Naive B cell (primary cell): ENCODE measurements at regions not wholly inside any gene's neighbourhood (a gene's known extent, or its start where the extent isn't known, plus 50 kb on each side); places are given as distances from the start of the nearest gene placed in this dataset.

Experiments
- ATAC-seq, 2 donors: fragments of 150-1000 bp; cut with Tn5 transposase; 2 replicates each; pipeline ENCODE4 v1.10.0; 2021; ENCODE audit warnings: low read depth in 2 of 2, mild to moderate bottlenecking in 2 of 2, moderate library complexity in 2 of 2
- DNase-seq: peaks from one replicate; pipeline ENCODE4 v3.0.0; 2022
- H3K27ac Mint-ChIP-seq, 6 donors: one replicate each; pipeline ENCODE4 v1.8.0; 2020 to 2022; ENCODE audit warnings: mild to moderate bottlenecking in 6 of 6, mixed read lengths in 6 of 6, moderate library complexity in 5 of 6, inconsistent platforms in 2 of 6
- H3K27me3 Mint-ChIP-seq, 3 donors: one replicate each; pipeline ENCODE4 v1.8.0; 2021 to 2022; ENCODE audit warnings: mixed read lengths in 3 of 3, mild to moderate bottlenecking in 1 of 3
- H3K36me3 Mint-ChIP-seq, 2 donors: one replicate each; pipeline ENCODE4 v1.8.0; 2020 to 2022; ENCODE audit warnings: mixed read lengths in 2 of 2, inconsistent platforms in 1 of 2, mild to moderate bottlenecking in 1 of 2
- H3K4me1 Mint-ChIP-seq, 3 donors: one replicate each; pipeline ENCODE4 v1.8.0; 2020 to 2022; ENCODE audit warnings: mixed read lengths in 3 of 3, inconsistent platforms in 1 of 3, mild to moderate bottlenecking in 1 of 3, moderate library complexity in 1 of 3
- H3K4me3 Mint-ChIP-seq, 8 donors: one replicate each; pipeline ENCODE4 v1.8.0; 2020 to 2022; ENCODE audit warnings: mild to moderate bottlenecking in 8 of 8, mixed read lengths in 8 of 8, moderate library complexity in 8 of 8, inconsistent platforms in 2 of 8
- H3K9me3 Mint-ChIP-seq, 7 donors: one replicate each; pipeline ENCODE4 v1.8.0; 2020 to 2022; ENCODE audit warnings: mixed read lengths in 7 of 7, mild to moderate bottlenecking in 5 of 7, inconsistent platforms in 2 of 7, moderate library complexity in 1 of 7

DNA sequence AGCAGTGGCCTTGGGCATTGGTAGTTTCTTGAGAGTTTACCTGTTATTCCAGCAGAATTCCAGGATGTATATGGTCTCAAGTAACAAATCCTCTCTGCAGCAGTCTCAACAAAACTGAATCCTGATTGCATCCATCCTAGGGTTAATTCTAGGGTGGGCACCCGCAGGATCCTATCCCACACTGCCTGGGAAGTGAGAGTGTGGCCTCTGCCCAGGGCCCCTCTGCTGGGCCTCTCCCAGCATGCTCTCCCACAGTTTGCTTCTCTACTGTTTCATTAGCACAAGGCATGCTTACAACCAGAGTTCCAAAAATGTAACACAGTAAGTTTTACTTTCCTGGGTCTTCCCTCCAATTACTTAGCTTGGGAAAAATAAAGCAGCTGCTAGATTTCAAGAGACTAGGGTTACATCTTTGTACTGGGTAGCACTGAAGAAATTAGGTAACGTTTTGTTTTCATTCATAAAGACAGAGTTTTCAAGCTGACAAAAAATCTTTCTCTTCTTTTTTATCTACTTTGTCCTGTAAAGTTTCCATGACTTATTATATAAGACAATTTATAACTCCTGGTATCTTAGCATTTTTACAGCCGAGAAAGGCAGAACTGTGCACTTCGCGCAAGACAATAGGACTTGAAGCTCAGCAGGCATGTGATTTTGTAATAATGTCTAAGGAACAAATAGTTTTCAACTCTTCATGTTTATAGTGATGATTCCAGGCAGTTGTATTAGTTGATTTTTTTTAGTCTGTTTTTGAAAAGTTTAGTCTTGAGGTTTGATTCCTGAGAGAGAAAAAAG lies 131.2 kb upstream of the PCDH18 start:
- Mint-ChIP-seq H3K4me3 (no peak overlapping the region), H3K27ac (no peak overlapping the region), H3K36me3 (no peaks in the 10 kb centered on the region), H3K9me3 (peaks cover 0 to 9% (median 0%) of the 10 kb centered on the region in 7 donors), H3K27me3 (no peaks in the 10 kb centered on the region), H3K4me1 (no peaks in the 10 kb centered on the region)
- ATAC-seq (no peak), DNase-seq (no peak)

DNA sequence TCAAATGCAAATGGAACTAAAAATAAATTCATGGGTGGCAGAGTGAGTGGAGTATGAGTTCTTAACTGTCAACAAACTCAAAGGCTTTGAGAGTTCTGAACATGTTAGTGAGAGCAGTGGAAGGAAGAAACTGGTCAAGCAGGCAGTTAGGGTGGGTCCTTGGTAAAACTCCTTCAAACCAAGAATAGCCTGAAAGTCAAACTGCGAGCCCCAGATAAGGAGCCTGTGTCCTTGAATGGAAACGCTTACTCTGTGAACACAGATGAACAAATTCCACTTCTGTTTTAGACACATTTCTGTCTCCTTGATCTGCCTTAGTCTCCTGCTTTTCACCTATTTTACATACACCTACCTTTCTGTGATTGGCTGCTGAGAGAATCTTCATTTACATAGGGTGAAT lies 129.4 kb upstream of the PCDH18 start:
- Mint-ChIP-seq H3K9me3 (peaks cover 0 to 14% (median 0%) of the 10 kb centered on the region in 7 donors), H3K36me3 (no peaks in the 10 kb centered on the region), H3K27ac (no peak overlapping the region), H3K4me1 (no peaks in the 10 kb centered on the region), H3K27me3 (no peaks in the 10 kb centered on the region), H3K4me3 (no peak overlapping the region)
- ATAC-seq, result no peak
- no peak for DNase-seq

DNA sequence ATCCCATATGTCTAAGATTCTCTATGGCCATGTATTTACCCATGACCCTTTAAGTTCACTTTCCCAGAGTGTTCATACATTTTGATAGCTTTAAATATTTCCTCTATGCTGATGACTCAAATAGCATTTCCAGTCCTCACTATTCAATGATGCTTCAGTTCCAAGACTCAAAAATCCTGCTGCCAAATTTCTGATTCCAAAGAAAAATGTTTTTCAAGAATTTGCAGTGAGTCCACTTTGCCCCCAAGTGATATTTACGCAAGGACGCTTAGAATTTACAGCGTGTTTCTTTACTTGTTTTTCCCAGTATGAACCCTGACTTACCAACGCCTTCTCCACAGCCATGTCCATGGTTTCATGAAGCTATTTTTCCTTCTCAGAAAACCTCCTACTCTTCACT lies 127.9 kb upstream of the PCDH18 start:
- DNase-seq (no peak), ATAC-seq (no peak)
- peaks cover 0 to 14% (median 0%) of the 10 kb centered on the region in 7 donors for H3K9me3 Mint-ChIP-seq
- no peak overlapping the region for H3K27ac Mint-ChIP-seq
- H3K4me1 Mint-ChIP-seq, result no peaks in the 10 kb centered on the region
- H3K4me3 Mint-ChIP-seq, result no peak overlapping the region
- no peaks in the 10 kb centered on the region for H3K27me3 Mint-ChIP-seq
- no peaks in the 10 kb centered on the region for H3K36me3 Mint-ChIP-seq

DNA sequence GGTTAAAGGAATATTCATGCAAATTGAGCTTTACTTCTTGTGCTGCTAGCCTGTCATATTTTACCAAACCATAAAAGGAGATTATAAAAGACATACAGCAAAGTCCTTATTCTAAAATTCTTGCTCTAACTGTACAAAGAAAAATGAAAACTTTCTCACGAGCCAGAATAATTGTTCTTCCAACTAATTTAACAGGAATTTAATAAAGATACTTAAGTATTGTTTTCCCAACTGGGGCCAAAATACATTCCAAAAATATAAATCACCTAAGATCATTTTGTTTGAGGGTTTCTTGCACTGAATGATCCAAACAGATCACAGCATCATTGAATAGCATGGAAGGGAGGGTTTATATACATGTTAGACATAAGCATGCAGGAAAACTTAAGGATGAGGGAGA lies 127.1 kb upstream of the PCDH18 start:
- no peak for DNase-seq
- Mint-ChIP-seq H3K27me3 (no peaks in the 10 kb centered on the region), H3K9me3 (peaks cover 0 to 10% (median 0%) of the 10 kb centered on the region in 7 donors), H3K36me3 (no peaks in the 10 kb centered on the region), H3K27ac (no peak overlapping the region), H3K4me1 (no peaks in the 10 kb centered on the region), H3K4me3 (no peak overlapping the region)
- no peak for ATAC-seq

DNA sequence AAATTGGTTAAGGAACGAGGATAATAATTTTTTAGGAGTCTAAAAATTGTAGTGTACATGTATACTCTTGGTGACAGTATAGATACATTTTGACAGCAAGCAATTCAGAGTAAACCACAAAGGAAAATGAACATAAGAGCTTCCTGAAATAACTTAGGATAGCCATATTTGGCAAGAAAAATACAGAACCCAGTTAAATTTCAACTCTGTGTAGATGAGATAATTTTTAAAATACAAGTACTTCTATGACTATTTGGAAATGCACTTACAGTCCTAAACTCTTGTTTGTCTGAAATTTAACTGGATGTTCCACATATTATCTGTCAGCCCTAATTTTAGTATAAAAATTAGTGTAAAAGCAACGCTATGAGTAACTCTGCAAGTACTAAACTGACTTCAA lies 124.4 kb upstream of the PCDH18 start:
- Mint-ChIP-seq H3K27ac (no peak overlapping the region), H3K4me3 (no peak overlapping the region), H3K4me1 (no peaks in the 10 kb centered on the region), H3K36me3 (no peaks in the 10 kb centered on the region), H3K9me3 (peaks cover 0 to 9% (median 2%) of the 10 kb centered on the region in 7 donors), H3K27me3 (no peaks in the 10 kb centered on the region)
- ATAC-seq (no peak), DNase-seq (no peak)

DNA sequence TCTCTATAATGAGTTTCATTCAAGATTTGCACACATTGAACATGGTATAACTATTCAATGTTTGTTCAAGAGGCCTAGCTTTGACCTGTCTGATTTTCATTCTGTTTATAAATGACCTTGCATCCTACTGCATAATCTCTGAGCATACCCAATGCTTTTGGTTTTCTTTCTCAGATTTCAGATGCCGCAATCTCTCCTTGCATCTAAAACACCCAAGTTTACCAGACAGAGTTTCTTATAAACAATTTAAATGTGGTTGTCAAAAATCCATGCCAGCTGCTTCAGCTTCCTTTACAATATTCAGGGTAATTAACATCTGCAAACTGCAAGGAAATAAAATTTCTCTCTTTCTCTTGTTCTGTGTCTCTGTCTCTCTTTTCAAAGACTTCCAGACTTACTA lies 123.0 kb upstream of the PCDH18 start:
- DNase-seq (no peak), ATAC-seq (no peak)
- no peak overlapping the region for H3K4me3 Mint-ChIP-seq
- no peaks in the 10 kb centered on the region for H3K4me1 Mint-ChIP-seq
- H3K27me3 Mint-ChIP-seq, result no peaks in the 10 kb centered on the region
- no peaks in the 10 kb centered on the region for H3K36me3 Mint-ChIP-seq
- H3K27ac Mint-ChIP-seq, result no peak overlapping the region
- H3K9me3 Mint-ChIP-seq, result peaks cover 0 to 9% (median 2%) of the 10 kb centered on the region in 7 donors

DNA sequence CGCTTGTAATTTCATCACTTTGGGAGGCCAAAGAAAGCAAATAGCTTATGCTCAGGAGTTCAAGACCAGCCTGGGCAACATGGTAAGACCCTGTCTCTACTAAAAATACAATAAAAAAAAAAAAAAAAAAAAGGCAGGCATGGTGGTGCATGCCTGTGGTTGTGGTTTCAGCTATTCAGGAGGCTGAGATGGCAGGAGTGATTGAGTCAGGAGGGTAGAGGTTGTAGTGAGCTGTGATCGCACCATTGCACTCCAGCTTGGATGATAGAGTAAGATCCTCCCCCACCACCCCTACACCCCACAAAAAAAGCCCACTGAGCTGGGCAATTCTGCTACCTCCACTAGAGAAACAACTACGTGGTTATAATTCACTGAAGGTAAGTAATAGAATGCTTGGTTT lies 118.8 kb upstream of the PCDH18 start:
- peaks cover 0 to 4% (median 0%) of the 10 kb centered on the region in 7 donors for H3K9me3 Mint-ChIP-seq
- no peaks in the 10 kb centered on the region for H3K36me3 Mint-ChIP-seq
- ATAC-seq (no peak), DNase-seq (no peak)
- no peaks in the 10 kb centered on the region for H3K4me1 Mint-ChIP-seq
- H3K4me3 Mint-ChIP-seq, result no peak overlapping the region
- H3K27me3 Mint-ChIP-seq, result no peaks in the 10 kb centered on the region
- no peak overlapping the region for H3K27ac Mint-ChIP-seq

DNA sequence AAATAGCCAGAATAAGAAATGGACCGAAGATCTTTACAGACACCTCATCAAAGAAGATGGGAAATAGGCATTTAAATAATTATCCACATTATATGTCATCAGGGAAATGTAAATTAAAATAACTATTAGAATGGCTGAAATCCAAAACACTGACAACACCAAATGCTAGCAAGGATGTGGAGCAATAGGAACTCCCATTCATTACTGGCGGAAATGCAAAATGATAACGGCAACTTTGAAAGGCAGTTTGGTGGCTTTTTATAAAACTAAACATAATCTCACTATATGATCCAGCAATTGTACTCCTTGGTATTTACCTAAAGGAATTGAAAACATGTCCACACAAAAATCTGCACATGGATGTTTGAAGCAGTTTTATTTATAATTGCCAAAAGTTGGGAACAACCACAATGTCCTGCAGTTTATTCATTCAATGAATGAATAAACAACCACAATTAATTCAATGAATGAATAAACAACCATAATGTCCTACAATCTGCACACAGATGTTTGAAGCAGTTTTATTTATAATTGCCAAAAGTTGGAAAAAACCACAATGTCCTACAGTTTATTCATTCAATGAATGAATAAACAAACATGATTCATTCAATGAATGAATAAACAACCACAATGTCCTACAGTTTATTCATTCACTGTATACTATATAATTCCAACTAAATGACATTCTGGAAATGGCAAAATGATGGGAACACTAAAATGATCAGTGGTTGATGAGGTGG lies 117.6 kb upstream of the PCDH18 start:
- Mint-ChIP-seq H3K27ac (no peak overlapping the region), H3K4me1 (no peaks in the 10 kb centered on the region), H3K36me3 (no peaks in the 10 kb centered on the region), H3K4me3 (no peak overlapping the region), H3K9me3 (peaks cover 0 to 2% (median 0%) of the 10 kb centered on the region in 7 donors), H3K27me3 (no peaks in the 10 kb centered on the region)
- ATAC-seq (no peak), DNase-seq (no peak)

DNA sequence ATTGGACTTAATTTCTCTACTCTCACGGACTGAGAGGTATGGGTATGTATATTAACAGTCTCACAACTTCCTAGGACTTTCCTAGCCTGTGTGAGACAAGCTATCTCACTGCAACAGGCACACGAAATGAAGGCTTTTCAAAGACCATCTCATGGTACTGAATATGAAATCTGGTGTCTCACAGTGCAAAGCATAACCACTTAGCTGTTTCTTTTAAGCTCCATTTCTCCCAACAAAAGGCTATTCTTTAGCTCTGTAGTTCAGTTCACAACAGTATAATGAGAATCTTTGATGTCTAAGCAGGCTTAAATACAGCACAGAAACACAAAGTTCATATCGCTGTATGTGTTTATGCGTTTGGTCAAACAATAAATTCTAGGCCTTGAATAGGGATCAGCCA lies 116.2 kb upstream of the PCDH18 start:
- no peak for DNase-seq
- Mint-ChIP-seq H3K4me3 (no peak overlapping the region), H3K27me3 (no peaks in the 10 kb centered on the region), H3K36me3 (no peaks in the 10 kb centered on the region), H3K4me1 (no peaks in the 10 kb centered on the region), H3K9me3 (peaks cover 0 to 2% (median 0%) of the 10 kb centered on the region in 7 donors), H3K27ac (no peak overlapping the region)
- no peak for ATAC-seq

DNA sequence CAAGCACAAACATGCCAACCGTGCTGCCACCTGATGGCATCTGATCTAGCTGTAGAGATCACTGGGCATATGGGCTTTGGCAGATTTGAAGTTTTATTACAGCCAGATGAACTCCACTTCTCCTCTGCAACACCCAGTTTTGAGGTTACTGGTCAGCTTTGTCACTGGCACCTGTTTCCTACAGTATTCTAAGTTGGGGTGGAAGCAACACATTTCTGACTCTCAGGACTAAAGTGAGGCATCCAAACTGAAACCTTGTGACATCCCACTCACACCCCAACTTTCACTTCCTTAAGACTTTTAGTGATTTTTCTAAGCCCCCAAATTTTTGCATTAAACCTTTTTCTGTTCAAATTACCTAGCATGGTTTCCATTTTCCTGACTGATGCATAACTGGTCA lies 115.1 kb upstream of the PCDH18 start:
- no peak for DNase-seq
- Mint-ChIP-seq H3K9me3 (peaks cover 0 to 2% (median 0%) of the 10 kb centered on the region in 7 donors), H3K4me1 (no peaks in the 10 kb centered on the region), H3K36me3 (no peaks in the 10 kb centered on the region), H3K27me3 (no peaks in the 10 kb centered on the region), H3K27ac (no peak overlapping the region), H3K4me3 (no peak overlapping the region)
- ATAC-seq, result no peak

DNA sequence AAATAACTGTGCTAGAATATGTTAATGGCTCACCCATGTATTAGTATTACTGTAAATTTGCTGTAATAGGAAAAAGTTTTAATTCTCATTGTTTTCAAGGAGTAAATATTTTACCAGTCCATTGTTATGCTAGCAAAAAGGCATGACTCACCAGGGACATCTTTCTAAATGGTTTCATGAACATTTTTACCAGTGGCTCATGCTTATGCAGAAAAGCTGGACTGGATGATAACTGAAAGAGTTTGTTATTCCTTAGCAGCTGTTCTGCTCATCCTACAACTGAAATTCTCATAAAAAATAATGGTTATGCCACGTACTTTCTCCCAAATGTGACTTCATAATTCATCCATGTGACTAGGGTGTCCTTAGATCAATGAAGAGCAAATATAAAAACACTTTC lies 111.9 kb upstream of the PCDH18 start:
- no peak overlapping the region for H3K27ac Mint-ChIP-seq
- H3K4me3 Mint-ChIP-seq, result no peak overlapping the region
- DNase-seq, result no peak
- no peaks in the 10 kb centered on the region for H3K27me3 Mint-ChIP-seq
- no peak for ATAC-seq
- peaks cover 0 to 4% (median 0%) of the 10 kb centered on the region in 7 donors for H3K9me3 Mint-ChIP-seq
- H3K4me1 Mint-ChIP-seq, result no peaks in the 10 kb centered on the region
- no peaks in the 10 kb centered on the region for H3K36me3 Mint-ChIP-seq

DNA sequence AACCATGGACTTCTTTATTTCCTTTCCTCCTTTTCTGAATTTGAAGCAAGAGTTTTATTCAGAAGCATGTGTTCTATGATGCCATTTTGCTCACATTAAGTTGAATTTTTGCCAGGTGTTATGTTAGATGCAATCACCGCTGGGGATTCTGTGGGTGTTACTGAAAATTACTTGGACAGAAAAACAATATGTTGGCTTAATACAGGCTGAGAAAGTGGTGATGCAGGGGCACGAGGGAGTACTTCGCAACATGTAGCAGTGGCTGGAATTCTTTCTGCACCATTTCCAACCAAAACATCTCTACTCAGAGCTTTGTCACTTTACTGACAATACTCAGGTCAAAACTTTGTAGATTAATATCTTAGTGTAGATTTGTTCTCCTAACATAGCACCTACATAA lies 109.2 kb upstream of the PCDH18 start:
- Mint-ChIP-seq H3K4me1 (no peaks in the 10 kb centered on the region), H3K9me3 (peaks cover 0 to 8% (median 0%) of the 10 kb centered on the region in 7 donors), H3K27ac (no peak overlapping the region), H3K36me3 (no peaks in the 10 kb centered on the region), H3K4me3 (no peak overlapping the region), H3K27me3 (no peaks in the 10 kb centered on the region)
- ATAC-seq (no peak), DNase-seq (no peak)

DNA sequence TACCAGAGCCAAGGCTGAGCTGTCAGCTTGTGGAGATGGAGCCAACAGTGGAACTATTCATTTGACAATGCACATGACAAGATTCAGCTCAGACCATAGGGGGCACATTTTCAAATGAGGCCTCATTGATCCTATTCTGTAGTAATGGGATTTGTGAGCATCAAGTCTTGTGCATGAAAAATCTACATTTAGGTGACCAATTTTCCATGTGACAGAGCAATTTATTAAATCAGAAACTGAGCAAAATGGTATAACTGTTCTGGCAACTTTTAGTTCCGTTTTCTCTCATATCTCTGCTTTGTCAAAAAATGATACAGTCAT lies 108.5 kb upstream of the PCDH18 start:
- H3K9me3 Mint-ChIP-seq, result peaks cover 0 to 10% (median 0%) of the 10 kb centered on the region in 7 donors
- H3K27me3 Mint-ChIP-seq, result no peaks in the 10 kb centered on the region

DNA sequence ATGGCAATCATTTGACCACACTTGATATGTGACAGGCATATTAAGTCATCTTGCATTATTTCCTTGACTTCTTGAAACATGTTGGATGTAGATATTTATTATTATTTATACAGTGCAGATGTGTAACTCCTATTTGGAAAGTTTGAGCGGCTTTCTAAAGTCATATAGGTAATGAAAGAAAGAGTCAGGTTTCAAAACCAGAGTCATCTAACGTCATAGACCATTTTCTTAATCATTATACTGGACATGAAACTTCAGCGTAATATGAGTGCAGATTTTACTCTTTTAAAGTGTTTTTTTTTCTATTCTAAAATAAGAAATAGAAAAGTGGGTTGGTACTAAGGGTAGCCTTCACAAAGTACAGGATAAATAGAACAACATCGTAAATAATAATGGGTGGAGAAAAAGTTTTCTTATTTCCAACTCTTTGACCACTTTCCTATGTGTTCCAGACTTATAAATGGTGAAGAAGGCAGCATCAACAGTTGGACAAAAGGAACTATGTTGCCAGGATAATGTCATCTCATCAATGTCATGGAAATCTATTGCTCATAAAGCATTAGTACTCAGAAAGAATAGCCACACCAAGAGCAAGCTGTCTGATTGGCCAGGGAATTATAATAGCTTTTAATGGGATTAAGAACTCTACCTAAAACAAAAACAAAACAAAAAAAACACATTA lies 108.0 kb upstream of the PCDH18 start:
- no peaks in the 10 kb centered on the region for H3K4me1 Mint-ChIP-seq
- DNase-seq (no peak), ATAC-seq (no peak)
- H3K4me3 Mint-ChIP-seq, result no peak overlapping the region
- no peaks in the 10 kb centered on the region for H3K27me3 Mint-ChIP-seq
- no peaks in the 10 kb centered on the region for H3K36me3 Mint-ChIP-seq
- H3K27ac Mint-ChIP-seq, result no peak overlapping the region
- H3K9me3 Mint-ChIP-seq, result peaks cover 0 to 15% (median 1%) of the 10 kb centered on the region in 7 donors

More for the DNA sequence above, 108.5 kb upstream of the PCDH18 start:
- H3K36me3 Mint-ChIP-seq, result no peaks in the 10 kb centered on the region
- H3K4me1 Mint-ChIP-seq, result no peaks in the 10 kb centered on the region
- no peak overlapping the region for H3K4me3 Mint-ChIP-seq
- DNase-seq (no peak), ATAC-seq (no peak)
- no peak overlapping the region for H3K27ac Mint-ChIP-seq
